ENCODE measurements at regions not wholly inside any gene's neighbourhood (a gene's known extent, or its start where the extent isn't known, plus 50 kb on each side); places are given as distances from the start of the nearest gene placed in this dataset.

DNA sequence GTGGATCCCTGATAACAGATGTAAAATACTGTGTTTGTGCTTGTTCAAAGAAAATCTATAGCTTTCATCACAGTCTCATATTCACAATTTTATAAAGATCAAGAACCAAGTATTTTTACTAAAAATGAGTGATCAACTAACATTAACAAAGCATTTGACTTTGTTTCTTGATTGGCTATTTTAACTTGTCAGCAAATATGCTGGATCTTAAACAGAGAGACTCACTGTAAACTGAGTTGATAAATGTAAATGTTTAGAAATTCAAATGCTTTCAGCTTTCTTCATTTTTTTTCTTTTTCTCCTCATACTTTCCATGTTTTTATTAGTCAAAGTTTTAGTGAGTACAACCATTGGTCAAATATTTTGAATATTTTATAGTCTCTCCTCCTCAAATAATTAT, 923.0 kb upstream of the NR2F2 start:
- no peak for DNase-seq (ENCODE audit: insufficient read length, low spot score)

DNA sequence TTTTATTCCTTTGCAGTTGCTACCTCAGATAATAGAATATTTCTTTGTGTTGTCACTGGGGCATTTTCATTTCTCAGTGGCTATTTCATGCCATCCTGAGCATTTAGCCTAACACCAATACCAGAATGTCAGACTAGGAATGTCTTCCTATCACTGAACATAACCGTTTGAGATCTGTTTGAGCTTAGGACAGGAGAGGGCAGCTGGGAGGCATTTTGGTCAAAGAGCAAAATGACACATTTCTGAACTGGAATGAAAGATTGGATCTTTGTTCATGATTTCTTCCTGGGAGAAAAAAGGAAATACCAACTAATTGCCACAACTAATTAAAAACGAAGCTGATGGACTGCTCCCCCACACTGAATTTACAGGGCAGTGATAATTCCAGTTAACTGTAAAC, 921.3 kb upstream of the NR2F2 start:
- DNase-seq (ENCODE audit: insufficient read length, low spot score), result no peak
- FAIRE-seq, result no peak

More for the DNA sequence above, 923.0 kb upstream of the NR2F2 start:
- FAIRE-seq, result no peak

DNA sequence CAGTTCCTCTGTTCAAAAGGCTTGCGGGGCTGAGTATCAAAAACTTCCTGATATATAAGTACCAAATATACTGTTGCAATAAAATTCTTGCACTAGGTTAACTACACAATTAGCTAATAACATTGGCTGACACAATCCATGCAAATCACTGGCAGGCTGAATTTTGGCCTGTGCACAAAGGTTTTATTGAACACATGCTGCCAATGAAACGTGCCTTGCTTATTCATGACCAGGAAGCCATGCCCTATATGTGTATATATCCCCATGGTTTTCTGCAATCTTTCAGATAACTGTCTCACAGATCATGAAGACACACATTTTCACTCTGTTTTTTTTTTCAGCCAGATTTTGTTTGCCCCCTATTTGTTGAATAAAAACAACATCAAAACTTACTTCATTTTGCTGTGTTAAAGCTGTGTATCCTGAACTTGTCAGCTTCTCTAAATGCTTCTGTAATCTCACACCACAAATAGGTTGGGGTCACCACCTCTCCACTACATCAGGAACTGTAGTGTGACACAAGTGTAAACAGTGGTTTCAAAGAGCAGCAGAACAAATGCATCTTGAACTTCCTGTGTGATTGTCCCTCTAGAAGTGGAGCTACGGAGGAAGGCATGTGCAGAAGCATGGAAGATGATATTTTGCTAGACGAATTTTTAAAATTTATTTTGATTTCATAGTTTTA, 920.7 kb upstream of the NR2F2 start:
- FAIRE-seq, result no peak
- no peak for DNase-seq (ENCODE audit: insufficient read length, low spot score)

DNA sequence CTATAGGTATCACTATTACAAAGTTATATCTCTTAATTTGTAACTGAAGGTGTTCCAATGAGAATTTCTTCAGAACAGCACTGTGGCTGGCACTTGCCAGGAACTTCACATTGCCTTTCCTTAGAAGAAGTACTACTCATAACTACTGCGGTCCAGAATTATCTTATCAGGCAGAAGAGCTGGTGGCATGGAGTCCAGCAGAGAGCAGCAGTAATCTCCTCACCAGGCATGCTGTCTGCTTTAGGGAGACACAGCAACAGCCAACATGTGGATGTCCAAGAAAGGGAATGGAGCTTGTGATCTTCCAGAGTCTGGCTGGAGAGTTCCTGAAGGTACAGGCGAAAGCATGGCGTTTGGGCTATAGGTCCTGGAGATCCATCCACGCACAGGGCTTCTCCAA, 919.7 kb upstream of the NR2F2 start:
- FAIRE-seq (no peak), DNase-seq (ENCODE audit: insufficient read length, low spot score) (no peak)

DNA sequence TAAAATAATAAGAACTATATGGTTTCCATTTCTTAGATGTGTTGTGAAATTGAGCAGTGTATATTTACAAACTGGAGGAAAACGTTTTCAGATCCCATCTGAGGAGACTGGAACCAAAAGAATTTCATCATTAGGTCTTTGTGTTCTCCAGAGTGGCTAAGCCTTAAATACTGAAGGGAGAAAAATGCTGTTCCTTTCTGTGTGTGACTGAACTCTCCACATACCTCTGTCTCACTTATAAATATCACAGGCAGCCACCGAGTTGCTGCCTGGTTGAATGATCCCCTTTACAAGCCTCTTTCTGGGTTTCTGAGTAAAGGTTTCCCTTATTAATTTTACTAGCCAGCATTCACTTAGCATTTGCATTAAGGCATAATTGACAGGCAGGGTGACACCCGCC, 913.9 kb upstream of the NR2F2 start:
- DNase-seq (ENCODE audit: insufficient read length, low spot score) (no peak), FAIRE-seq (no peak)

- DNase-seq (ENCODE audit: insufficient read length, low spot score) (no peak), FAIRE-seq (no peak)
Measured at GRCh38 chr15:95417761-95418160, 912.7 kb upstream of the NR2F2 start.

- FAIRE-seq, result no peak
Measured at GRCh38 chr15:95422255-95422654, 908.2 kb upstream of the NR2F2 start.

DNA sequence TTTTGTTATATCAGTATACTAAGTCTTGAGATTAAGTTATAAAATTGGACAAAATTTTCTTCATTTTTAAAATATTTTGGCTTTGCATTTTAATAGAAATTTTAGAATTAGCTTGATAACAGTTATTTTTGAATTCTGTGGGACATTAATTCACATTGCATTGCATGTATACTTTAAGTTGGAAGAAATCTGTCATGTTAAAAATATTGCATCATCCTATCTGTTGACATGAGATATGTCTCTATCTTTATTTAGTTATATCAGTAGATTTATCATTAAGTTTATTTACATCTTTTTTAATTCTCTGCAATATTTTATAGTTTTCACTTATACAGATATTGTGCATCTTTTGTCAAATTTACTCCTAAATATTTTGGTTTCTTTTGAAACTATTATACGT, 904.6 kb upstream of the NR2F2 start:
- DNase-seq (ENCODE audit: insufficient read length, low spot score) (no peak), FAIRE-seq (no peak)

More at GRCh38 chr15:95422255-95422654, 908.2 kb upstream of the NR2F2 start:
- DNase-seq (ENCODE audit: insufficient read length, low spot score), result no peak

DNA sequence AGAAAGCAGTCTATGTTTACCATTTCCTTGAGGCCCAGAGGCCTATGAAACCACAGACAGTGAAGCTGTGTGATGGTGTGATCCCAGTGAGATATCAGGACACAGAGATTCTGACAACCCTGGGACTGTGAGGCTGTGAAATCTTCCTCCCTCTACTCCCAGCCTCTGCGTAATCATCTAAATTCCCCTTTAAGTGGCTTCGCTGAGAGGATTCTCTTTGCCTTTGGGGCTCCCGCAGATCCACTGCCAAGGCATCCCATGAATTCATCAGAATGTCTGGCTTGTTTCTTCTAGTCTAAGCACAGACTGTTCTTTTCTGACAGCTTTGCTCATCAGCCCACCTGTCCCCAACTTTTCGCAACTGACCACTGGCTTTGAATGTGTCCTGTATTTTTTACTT, 901.2 kb upstream of the NR2F2 start:
- DNase-seq (ENCODE audit: insufficient read length, low spot score) (no peak), FAIRE-seq (no peak)

- DNase-seq (ENCODE audit: insufficient read length, low spot score), result no peak
- no peak for FAIRE-seq
Measured at GRCh38 chr15:95431518-95431917, 899.0 kb upstream of the NR2F2 start.

GRCh38 chr15:95432878-95433405, 897.6 kb upstream of the NR2F2 start:
- FAIRE-seq, result no peak
- no peak for DNase-seq (ENCODE audit: insufficient read length, low spot score)

DNA sequence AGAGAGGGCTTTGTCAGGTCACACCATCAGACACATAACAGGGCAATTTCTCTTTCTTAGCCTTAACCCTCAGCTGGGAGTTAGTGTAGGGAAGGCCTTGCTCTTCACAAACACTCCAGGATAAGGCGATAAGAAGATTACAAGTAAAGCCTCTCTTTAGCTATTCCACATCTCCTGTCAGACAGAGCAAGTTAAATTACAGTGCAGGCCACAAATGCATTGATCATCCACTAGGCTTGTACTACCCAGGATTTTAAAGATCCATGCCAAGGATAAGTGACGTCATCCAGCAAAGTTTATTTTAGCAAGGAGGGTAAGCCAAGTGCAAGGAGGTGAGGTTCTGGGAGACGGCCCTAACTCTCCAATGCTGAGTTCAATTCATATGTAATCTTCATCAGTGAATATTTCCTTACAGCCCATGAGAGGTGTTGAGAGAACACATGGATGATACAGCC, 890.6 kb upstream of the NR2F2 start:
- DNase-seq (ENCODE audit: insufficient read length, low spot score) (no peak), FAIRE-seq (no peak)

DNA sequence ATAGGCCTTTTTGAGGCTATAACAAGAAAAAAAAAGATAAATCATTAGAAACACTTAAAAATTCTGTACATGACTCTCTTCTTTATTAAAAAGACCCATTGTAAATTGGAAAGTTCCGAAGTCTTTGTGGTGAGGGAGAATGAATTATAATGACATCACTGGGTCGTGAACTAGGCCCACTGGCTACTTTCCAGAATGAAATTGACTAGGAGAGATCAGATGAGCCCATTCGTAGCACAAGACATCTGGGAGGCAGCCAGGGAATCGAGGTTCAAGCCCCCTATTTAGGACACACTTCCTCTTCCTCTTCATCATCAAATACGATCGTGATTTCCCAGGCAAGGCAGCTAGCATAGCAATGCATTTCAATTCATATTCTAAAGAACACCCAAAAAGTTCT, 889.8 kb upstream of the NR2F2 start:
- DNase-seq (ENCODE audit: insufficient read length, low spot score) (no peak), FAIRE-seq (no peak)

GRCh38 chr15:95442107-95442719, 888.3 kb upstream of the NR2F2 start:
- no peak for FAIRE-seq
- DNase-seq (ENCODE audit: insufficient read length, low spot score), result no peak

DNA sequence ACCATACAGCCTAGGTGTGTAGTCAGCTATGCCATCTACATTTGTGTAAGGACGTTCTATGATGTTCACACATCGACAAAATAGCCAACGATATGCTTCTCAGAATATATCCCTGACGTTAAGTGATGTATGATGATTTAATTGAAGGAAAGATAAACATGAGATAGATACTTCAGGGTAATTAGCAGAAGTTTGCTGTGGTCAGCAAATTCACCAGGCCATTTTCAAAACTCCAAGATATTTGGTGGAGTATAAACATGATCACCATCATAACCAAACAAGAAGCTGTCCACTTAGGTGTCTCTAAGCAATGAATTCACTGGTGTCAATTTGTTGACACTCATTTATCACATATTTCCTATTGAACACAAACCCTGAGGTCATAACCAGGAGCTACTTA, 885.6 kb upstream of the NR2F2 start:
- DNase-seq (ENCODE audit: insufficient read length, low spot score) (no peak), FAIRE-seq (no peak)

- no peak for FAIRE-seq
Measured at GRCh38 chr15:95446854-95447253, 883.6 kb upstream of the NR2F2 start.

DNA sequence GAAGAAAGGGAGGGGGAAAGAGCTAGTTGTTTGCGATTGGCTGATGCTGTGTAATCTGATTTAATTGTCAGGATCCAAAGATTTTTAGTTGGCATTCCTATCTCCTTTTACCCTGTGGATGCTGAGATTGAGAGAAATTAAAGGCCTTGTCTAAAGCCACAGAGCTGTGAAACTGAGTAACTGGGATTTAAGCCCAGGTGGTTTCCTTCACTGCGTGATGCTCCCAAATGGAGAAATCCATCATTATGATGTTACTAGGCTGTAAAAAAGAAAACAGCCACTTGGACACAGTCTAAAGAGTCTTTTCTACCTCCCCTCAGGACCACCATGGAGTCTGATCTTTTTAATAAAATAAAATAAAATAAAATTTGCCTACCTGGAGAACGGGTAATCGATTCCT, 883.0 kb upstream of the NR2F2 start:
- no peak for FAIRE-seq

More at GRCh38 chr15:95446854-95447253, 883.6 kb upstream of the NR2F2 start:
- no peak for DNase-seq (ENCODE audit: insufficient read length, low spot score)

GRCh38 chr15:95448531-95449229, 881.8 kb upstream of the NR2F2 start:
- FAIRE-seq, result no peak
- DNase-seq (ENCODE audit: insufficient read length, low spot score), result no peak

More for the DNA sequence above, 883.0 kb upstream of the NR2F2 start:
- no peak for DNase-seq (ENCODE audit: insufficient read length, low spot score)

GRCh38 chr15:95449230-95449628, 881.3 kb upstream of the NR2F2 start:
- DNase-seq (ENCODE audit: insufficient read length, low spot score) (no peak), FAIRE-seq (no peak)

DNA sequence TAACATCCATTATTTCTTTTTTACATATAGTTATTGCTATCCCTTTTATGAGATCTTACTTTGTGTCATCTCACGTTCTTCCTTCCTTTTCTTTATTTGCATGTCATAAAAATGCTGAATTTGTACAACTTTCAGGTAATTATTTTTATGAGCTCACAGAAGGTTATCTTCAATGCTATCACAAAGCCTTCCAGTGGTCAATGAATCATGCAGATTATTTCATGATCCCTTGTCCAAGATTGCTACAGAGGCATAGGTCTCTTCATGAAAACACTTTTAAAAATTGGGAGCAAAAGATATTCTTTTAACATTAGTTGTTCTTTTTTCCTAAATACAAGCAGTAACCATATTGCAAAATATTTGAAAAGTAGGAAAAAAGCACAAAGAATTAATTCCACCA, 880.1 kb upstream of the NR2F2 start:
- FAIRE-seq, result no peak
- no peak for DNase-seq (ENCODE audit: insufficient read length, low spot score)

GRCh38 chr15:95451938-95452337, 878.6 kb upstream of the NR2F2 start:
- DNase-seq (ENCODE audit: insufficient read length, low spot score), result no peak
- no peak for FAIRE-seq
